ENCODE measurements at regions not wholly inside any gene's neighbourhood (a gene's known extent, or its start where the extent isn't known, plus 50 kb on each side); places are given as distances from the start of the nearest gene placed in this dataset.

DNA sequence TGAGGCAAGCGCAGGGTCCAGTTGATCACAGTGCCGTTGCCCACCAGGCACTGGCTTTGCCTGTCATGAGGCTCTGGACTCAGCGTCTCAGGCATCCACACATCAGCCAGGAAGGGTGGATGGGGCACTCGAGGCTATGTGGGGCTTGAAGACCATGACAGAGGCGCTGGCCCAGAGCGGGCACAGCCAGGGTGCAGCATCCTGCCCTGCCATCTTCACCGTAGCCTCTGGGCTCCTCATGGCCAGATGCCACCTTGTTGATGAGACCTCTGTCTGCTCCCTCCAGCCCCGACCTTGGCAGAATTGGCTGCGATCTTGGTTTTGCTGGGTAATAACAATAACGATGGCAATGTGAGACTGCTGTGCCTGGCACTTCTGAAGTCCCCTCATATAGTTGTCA is 404.2 kb upstream of the IRX2 start:
- TF ChIP-seq, protein P1, sequence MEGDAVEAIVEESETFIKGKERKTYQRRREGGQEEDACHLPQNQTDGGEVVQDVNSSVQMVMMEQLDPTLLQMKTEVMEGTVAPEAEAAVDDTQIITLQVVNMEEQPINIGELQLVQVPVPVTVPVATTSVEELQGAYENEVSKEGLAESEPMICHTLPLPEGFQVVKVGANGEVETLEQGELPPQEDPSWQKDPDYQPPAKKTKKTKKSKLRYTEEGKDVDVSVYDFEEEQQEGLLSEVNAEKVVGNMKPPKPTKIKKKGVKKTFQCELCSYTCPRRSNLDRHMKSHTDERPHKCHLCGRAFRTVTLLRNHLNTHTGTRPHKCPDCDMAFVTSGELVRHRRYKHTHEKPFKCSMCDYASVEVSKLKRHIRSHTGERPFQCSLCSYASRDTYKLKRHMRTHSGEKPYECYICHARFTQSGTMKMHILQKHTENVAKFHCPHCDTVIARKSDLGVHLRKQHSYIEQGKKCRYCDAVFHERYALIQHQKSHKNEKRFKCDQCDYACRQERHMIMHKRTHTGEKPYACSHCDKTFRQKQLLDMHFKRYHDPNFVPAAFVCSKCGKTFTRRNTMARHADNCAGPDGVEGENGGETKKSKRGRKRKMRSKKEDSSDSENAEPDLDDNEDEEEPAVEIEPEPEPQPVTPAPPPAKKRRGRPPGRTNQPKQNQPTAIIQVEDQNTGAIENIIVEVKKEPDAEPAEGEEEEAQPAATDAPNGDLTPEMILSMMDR (IDR thresholded peaks at IDR 0.05 in 2 of 3, conservative IDR thresholded peaks at IDR 0.05 in 1 of 3; ENCODE audit: control insufficient read depth in 2 of 3, extremely low read depth in 1 of 3, insufficient read depth in 1 of 3, low read depth in 3 of 3, low read length in 3 of 3): no peak
- TF ChIP-seq HCFC1 (IDR thresholded peaks at IDR 0.05; ENCODE audit: low read length) (no peak), PML (IDR thresholded peaks at IDR 0.05; ENCODE audit: low read length) (no peak), SIN3A (IDR thresholded peaks at IDR 0.05; ENCODE audit: low read depth, low read length) (no peak), RUNX3 (IDR thresholded peaks at IDR 0.05; ENCODE audit: low read length) (no peak), ASH2L (IDR thresholded peaks at IDR 0.05; ENCODE audit: borderline replicate concordance, low read depth) (no peak), GABPA (IDR thresholded peaks at IDR 0.05; ENCODE audit: low read depth) (no peak), POLR2AphosphoS5 (IDR thresholded peaks at IDR 0.05; ENCODE audit: low read length) (no peak), RCOR1 (conservative IDR thresholded peaks at IDR 0.05; ENCODE audit: low read depth, low read length) (no peak), YY1 (IDR thresholded peaks at IDR 0.05; ENCODE audit: low read depth, low read length) (no peak)
- TF ChIP-seq, protein P2, sequence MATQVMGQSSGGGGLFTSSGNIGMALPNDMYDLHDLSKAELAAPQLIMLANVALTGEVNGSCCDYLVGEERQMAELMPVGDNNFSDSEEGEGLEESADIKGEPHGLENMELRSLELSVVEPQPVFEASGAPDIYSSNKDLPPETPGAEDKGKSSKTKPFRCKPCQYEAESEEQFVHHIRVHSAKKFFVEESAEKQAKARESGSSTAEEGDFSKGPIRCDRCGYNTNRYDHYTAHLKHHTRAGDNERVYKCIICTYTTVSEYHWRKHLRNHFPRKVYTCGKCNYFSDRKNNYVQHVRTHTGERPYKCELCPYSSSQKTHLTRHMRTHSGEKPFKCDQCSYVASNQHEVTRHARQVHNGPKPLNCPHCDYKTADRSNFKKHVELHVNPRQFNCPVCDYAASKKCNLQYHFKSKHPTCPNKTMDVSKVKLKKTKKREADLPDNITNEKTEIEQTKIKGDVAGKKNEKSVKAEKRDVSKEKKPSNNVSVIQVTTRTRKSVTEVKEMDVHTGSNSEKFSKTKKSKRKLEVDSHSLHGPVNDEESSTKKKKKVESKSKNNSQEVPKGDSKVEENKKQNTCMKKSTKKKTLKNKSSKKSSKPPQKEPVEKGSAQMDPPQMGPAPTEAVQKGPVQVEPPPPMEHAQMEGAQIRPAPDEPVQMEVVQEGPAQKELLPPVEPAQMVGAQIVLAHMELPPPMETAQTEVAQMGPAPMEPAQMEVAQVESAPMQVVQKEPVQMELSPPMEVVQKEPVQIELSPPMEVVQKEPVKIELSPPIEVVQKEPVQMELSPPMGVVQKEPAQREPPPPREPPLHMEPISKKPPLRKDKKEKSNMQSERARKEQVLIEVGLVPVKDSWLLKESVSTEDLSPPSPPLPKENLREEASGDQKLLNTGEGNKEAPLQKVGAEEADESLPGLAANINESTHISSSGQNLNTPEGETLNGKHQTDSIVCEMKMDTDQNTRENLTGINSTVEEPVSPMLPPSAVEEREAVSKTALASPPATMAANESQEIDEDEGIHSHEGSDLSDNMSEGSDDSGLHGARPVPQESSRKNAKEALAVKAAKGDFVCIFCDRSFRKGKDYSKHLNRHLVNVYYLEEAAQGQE (IDR thresholded peaks at IDR 0.05; ENCODE audit: low read depth, low read length): no peak
